ENCODE measurements at regions not wholly inside any gene's neighbourhood (a gene's known extent, or its start where the extent isn't known, plus 50 kb on each side); places are given as distances from the start of the nearest gene placed in this dataset.

DNA sequence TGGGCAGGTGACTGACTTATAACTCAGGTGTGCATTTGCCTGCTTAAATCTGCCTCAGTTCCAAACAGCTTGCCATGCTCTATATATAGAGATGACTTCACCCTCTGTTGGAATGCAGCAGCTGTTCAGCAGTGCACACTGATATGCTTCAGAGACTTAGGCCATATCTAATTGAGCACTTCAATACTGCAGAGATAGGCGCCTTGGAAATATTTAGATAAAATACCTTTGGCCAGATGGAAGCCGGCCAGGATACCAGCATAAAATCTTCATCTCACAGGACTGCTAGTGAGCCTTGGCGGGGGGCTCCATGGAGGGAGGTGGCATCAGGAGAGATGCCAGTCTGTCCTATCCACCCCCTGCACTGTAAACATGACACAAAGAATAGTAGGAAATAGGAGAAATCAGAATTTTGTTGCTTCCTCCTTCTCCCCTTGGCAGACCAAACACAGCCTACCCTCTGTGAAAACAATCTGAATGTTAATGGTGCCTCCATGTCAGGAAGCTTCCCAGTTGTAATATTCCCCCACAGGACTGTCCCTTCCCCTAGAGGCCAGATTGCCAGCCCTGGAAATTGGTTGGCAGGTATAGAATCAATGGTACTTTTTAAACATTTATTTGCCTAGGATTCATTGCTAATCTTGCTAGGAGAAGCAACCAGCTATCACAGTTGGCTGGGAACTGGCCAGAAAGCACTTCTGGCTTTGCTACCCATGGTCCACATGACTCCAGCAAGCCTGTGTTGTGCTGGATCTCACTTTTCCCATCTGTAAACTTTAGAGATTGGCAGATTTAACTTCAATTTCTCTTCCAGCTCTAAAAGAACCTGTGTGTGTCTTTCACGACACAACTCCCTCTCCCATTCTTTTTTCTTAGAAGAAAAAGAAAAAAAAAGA, 215.5 kb upstream of the KCNMB2 start:
- no peaks in the 10 kb centered on the region for H3K36me3 ChIP-seq (ENCODE audit: insufficient read depth, low read length, poor library complexity, severe bottlenecking)
- H3K9me3 ChIP-seq (ENCODE audit: low read depth, low read length, poor library complexity, severe bottlenecking): no peaks in the 10 kb centered on the region
- H3K4me1 ChIP-seq (ENCODE audit: insufficient read depth, low read length, poor library complexity, severe bottlenecking): peaks cover 30% of the 10 kb centered on the region
- CTCF ChIA-PET: no interaction called here
- BruUV-seq (replicated peaks): no TSS peak
- DNase-seq (ENCODE audit: low spot score): peak; percentile 60
- intact Hi-C loops (cut with micrococcal nuclease; ENCODE audit: unreplicated experiment): loop anchor here (10.0 kb wide), 3 partner anchors 236 to 1266 kb away; partner anchors contain the start of gene TBL1XR1
- H3K27ac ChIP-seq (ENCODE audit: low read depth, low read length, poor library complexity, severe bottlenecking): no peak overlapping the region
- no peaks in the 10 kb centered on the region for H3K27me3 ChIP-seq (replicated peaks; ENCODE audit: insufficient read depth, low read depth, low read length, poor library complexity)
- no peak overlapping the region for H3K4me3 ChIP-seq (ENCODE audit: low read depth, low read length, poor library complexity, severe bottlenecking)
- POLR2A ChIA-PET (ENCODE audit: low non-redundant PET): interaction anchor here (0.7 kb wide), 1 partner anchor 14 kb away, joined by 4 read pairs; no protein-coding TSS in a partner anchor
- TF ChIP-seq EZH2 (IDR thresholded peaks at IDR 0.05; ENCODE audit: borderline replicate concordance, low read depth, low read length, poor library complexity, severe bottlenecking): no peak
- TF ChIP-seq, protein P1, sequence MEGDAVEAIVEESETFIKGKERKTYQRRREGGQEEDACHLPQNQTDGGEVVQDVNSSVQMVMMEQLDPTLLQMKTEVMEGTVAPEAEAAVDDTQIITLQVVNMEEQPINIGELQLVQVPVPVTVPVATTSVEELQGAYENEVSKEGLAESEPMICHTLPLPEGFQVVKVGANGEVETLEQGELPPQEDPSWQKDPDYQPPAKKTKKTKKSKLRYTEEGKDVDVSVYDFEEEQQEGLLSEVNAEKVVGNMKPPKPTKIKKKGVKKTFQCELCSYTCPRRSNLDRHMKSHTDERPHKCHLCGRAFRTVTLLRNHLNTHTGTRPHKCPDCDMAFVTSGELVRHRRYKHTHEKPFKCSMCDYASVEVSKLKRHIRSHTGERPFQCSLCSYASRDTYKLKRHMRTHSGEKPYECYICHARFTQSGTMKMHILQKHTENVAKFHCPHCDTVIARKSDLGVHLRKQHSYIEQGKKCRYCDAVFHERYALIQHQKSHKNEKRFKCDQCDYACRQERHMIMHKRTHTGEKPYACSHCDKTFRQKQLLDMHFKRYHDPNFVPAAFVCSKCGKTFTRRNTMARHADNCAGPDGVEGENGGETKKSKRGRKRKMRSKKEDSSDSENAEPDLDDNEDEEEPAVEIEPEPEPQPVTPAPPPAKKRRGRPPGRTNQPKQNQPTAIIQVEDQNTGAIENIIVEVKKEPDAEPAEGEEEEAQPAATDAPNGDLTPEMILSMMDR (conservative IDR thresholded peaks at IDR 0.05; ENCODE audit: low read depth, low read length): no peak

DNA sequence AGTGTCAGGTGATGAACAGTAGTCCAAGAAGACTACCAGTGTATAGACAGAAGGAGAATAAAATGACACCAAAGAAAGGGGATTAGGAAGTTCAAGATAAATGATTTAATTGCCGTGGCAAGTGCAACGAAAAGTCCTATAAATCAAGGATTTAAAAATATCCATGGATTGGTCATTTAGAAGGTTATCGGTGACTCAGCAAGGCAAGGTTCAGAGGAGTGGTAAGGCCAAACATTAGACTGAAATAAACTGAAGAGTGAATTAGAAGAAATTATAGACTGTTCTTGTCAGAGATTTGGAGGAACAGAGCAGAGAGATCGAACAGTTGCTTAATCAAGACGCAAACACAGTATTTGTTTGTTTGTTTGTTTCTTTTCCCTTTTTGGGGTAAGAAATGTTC, 211.9 kb upstream of the KCNMB2 start:
- ChIA-PET POLR2A (ENCODE audit: low non-redundant PET) (no interaction called here), CTCF (no interaction called here)
- intact Hi-C loops (cut with micrococcal nuclease; ENCODE audit: unreplicated experiment): loop anchor here (2.0 to 10.0 kb wide), 4 partner anchors 240 to 1270 kb away; partner anchors contain the start of gene TBL1XR1

DNA sequence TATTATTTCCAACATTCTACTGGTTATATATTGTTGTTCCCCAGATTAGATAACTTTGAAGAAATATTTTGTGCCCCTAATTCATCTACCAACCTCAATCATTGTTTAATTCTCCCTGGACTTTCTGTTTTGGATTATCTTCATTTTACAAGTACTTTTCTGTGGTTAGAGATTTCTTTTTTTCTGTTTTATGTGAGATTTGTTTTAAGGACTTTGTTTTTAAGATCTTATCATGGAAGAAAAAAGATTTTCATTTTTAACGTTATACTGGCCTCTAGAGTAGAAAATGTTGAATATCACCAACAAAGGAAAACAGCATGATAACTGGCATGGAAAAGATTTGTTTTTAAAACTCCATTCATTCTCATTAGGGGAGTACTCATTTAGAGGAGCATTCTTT, 210.9 kb upstream of the KCNMB2 start:
- no peaks in the 10 kb centered on the region for H3K36me3 ChIP-seq (ENCODE audit: insufficient read depth, low read length, poor library complexity, severe bottlenecking)
- peaks cover 26% of the 10 kb centered on the region for H3K4me1 ChIP-seq (ENCODE audit: insufficient read depth, low read length, poor library complexity, severe bottlenecking)
- BruUV-seq (replicated peaks): no TSS peak
- H3K9me3 ChIP-seq (ENCODE audit: low read depth, low read length, poor library complexity, severe bottlenecking): no peaks in the 10 kb centered on the region
- ChIA-PET CTCF (no interaction called here), POLR2A (ENCODE audit: low non-redundant PET) (no interaction called here)
- H3K27me3 ChIP-seq (replicated peaks; ENCODE audit: insufficient read depth, low read depth, low read length, poor library complexity): no peaks in the 10 kb centered on the region
- intact Hi-C loops (cut with micrococcal nuclease; ENCODE audit: unreplicated experiment): loop anchor here (2.0 to 10.0 kb wide), 5 partner anchors 241 to 1271 kb away; partner anchors contain the start of gene TBL1XR1
- TF ChIP-seq, protein P1 (conservative IDR thresholded peaks at IDR 0.05; ENCODE audit: low read depth, low read length): peak; percentile 65
- TF ChIP-seq EZH2 (IDR thresholded peaks at IDR 0.05; ENCODE audit: borderline replicate concordance, low read depth, low read length, poor library complexity, severe bottlenecking): no peak
- H3K4me3 ChIP-seq (ENCODE audit: low read depth, low read length, poor library complexity, severe bottlenecking): no peak overlapping the region
- DNase-seq (ENCODE audit: low spot score): peak; percentile 69
- no peak overlapping the region for H3K27ac ChIP-seq (ENCODE audit: low read depth, low read length, poor library complexity, severe bottlenecking)

More for the DNA sequence above, 211.9 kb upstream of the KCNMB2 start:
- Histone ChIP-seq H3K4me3 (ENCODE audit: low read depth, low read length, poor library complexity, severe bottlenecking) (no peak overlapping the region), H3K36me3 (ENCODE audit: insufficient read depth, low read length, poor library complexity, severe bottlenecking) (no peaks in the 10 kb centered on the region), H3K27ac (ENCODE audit: low read depth, low read length, poor library complexity, severe bottlenecking) (no peak overlapping the region), H3K27me3 (replicated peaks; ENCODE audit: insufficient read depth, low read depth, low read length, poor library complexity) (no peaks in the 10 kb centered on the region), H3K4me1 (ENCODE audit: insufficient read depth, low read length, poor library complexity, severe bottlenecking) (peaks cover 31% of the 10 kb centered on the region), H3K9me3 (ENCODE audit: low read depth, low read length, poor library complexity, severe bottlenecking) (no peaks in the 10 kb centered on the region)
- BruUV-seq (replicated peaks): no TSS peak
- peak; percentile 7 for DNase-seq (ENCODE audit: low spot score)
- TF ChIP-seq EZH2 (IDR thresholded peaks at IDR 0.05; ENCODE audit: borderline replicate concordance, low read depth, low read length, poor library complexity, severe bottlenecking): no peak
- TF ChIP-seq, protein P1 (conservative IDR thresholded peaks at IDR 0.05; ENCODE audit: low read depth, low read length): no peak

Data from A673 (cell line).